ENCODE measurements at regions not wholly inside any gene's neighbourhood (a gene's known extent, or its start where the extent isn't known, plus 50 kb on each side); places are given as distances from the start of the nearest gene placed in this dataset.

GRCh38 chr19:31071136-31071855, 277.9 kb downstream of the TSHZ3 start:
- TF ChIP-seq CTCF (IDR thresholded peaks at IDR 0.05), result no peak

- no peak for TF ChIP-seq CTCF (IDR thresholded peaks at IDR 0.05)
Observed at GRCh38 chr19:31070146-31071065, 278.8 kb downstream of the TSHZ3 start.

- no peak for TF ChIP-seq CTCF (IDR thresholded peaks at IDR 0.05)
Observed at GRCh38 chr19:31068268-31068667, 281.0 kb downstream of the TSHZ3 start.

GRCh38 chr19:31066385-31066784, 282.9 kb downstream of the TSHZ3 start:
- TF ChIP-seq CTCF (IDR thresholded peaks at IDR 0.05), result no peak

GRCh38 chr19:31064491-31064890, 284.7 kb downstream of the TSHZ3 start:
- no peak for TF ChIP-seq CTCF (IDR thresholded peaks at IDR 0.05)

- TF ChIP-seq CTCF (IDR thresholded peaks at IDR 0.05), result no peak
Observed at GRCh38 chr19:31058676-31059340, 290.4 kb downstream of the TSHZ3 start.

GRCh38 chr19:31057476-31057875, 291.8 kb downstream of the TSHZ3 start:
- no peak for TF ChIP-seq CTCF (IDR thresholded peaks at IDR 0.05)
